ENCODE measurements at regions not wholly inside any gene's neighbourhood (a gene's known extent, or its start where the extent isn't known, plus 50 kb on each side); places are given as distances from the start of the nearest gene placed in this dataset.

DNA sequence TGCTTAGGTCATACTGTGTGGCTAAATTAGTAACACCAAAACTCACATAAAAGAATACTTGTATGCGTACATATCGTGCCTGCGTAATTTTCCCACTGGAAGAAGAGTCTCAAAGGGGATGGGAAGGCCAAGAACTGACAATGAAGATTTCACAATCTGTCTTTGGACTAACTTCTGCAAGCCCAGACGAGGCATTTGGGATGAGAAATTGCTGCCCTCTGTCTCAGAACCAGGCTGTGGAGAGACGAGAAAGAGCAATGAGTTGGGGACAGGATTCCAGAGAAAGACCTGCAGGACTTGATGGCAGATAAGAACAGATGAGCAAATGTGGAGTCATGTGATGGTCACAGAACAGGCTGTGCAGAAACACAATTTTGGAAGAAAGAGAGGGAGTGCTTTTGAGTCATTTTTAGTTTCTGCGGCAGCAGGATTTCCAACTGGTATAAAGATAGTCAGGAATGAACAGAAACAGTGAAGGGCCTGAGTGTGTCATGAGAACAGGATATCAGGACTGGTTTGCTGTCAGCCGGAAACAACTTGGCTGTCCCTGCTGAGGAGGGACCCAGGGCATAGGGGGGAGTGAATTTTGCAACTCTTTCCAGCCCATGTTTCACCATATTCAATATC lies 82.7 kb upstream of the CTSC start:
- no peak for DNase-seq (ENCODE audit: low read depth)
- no peak for TF ChIP-seq CTCF (IDR thresholded peaks at IDR 0.05; ENCODE audit: low read depth, low read length, missing control alignments)
- H3K4me3 ChIP-seq (ENCODE audit: low read depth, low read length): no peak overlapping the region

DNA sequence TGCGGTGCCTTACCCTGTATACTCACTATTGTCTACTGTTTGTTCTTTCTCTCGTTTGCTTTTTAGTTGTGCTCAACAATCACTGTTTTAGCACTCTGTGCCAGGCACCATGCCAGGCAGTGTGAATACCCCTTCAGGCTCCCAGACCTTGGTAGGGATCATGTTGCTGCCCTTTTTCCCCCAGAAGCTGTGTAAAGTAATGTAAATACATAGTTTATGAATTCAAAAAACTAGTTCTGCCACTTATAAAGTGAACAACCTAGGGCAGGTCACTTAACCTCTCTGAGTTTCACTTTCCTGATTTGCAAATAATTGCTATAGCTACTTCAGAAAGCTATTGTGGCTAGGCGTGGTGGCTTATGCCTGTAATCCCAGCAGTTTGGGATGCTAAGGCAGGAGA lies 81.0 kb upstream of the CTSC start:
- DNase-seq (ENCODE audit: low read depth): no peak
- H3K4me3 ChIP-seq (ENCODE audit: low read depth, low read length): no peak overlapping the region
- no peak for TF ChIP-seq CTCF (IDR thresholded peaks at IDR 0.05; ENCODE audit: low read depth, low read length, missing control alignments)

GRCh38 chr11:88415495-88415894 lies 78.0 kb upstream of the CTSC start:
- no peak for DNase-seq (ENCODE audit: low read depth)
- H3K4me3 ChIP-seq (ENCODE audit: low read depth, low read length): no peak overlapping the region
- TF ChIP-seq CTCF (IDR thresholded peaks at IDR 0.05; ENCODE audit: low read depth, low read length, missing control alignments): no peak

DNA sequence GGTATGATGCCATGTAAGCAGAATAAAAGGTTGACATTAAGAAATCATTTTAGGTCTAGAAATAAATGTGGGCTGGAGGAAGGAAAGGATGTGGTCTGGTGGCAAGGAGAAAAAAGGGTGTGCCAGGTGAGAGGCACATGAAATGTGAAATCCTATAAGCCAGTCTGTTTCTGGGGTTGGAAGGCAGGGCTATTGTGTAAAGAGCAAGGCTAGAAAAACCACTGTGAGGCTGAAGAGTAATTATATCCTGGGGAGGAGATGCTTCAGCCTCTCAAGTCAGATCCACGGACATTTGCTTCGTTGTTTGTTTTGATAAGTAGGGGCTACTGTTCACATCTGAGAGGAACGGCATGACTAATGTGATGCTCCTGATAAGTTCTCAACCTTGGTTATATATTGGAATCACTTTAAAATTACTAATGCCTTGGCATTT lies 77.5 kb upstream of the CTSC start:
- no peak overlapping the region for H3K4me3 ChIP-seq (ENCODE audit: low read depth, low read length)
- TF ChIP-seq CTCF (IDR thresholded peaks at IDR 0.05; ENCODE audit: low read depth, low read length, missing control alignments): no peak
- DNase-seq (ENCODE audit: low read depth): no peak

DNA sequence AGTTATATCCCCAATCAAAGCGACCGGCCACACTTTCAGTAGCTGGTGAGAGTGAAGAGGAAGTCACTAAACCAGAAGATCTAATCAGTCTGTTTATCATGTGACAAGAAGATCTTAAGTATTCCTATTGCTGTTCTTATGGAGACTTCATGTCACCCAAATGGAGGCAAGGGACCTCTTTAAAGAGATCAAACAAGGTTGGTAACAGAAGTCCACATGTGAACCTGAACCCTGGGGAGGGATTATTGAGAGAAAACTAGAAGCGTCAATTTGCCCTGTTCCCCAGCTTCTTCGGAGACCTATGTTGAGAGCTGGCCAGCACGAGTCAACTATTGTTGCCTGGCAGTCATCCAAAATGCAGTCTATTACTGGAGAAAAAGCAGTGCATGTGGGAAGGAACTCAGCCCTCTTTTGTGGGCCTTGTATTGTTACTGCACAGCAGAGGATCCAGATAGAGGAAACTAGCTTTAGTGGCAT lies 76.9 kb upstream of the CTSC start:
- TF ChIP-seq CTCF (IDR thresholded peaks at IDR 0.05; ENCODE audit: low read depth, low read length, missing control alignments): no peak
- no peak for DNase-seq (ENCODE audit: low read depth)
- no peak overlapping the region for H3K4me3 ChIP-seq (ENCODE audit: low read depth, low read length)

DNA sequence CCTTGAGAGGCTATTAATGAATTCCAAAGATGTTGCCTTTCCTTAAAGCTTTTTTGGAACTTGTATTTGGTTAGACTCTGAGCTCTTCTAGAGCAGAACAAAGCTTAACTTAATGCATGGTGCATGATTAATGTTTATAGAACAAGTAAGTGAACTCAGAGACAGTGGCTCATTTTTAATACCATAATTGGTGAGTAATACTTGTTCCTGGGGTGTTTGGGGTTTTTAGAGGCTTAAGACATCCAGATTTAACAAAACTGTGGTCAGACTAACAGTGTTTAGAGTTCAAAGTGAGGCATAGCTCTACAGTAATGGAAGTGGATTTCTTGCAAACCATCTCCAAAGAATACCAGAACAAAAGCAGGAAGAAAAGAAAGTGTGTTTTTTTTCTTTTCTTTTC lies 73.7 kb upstream of the CTSC start:
- H3K4me3 ChIP-seq (ENCODE audit: low read depth, low read length): no peak overlapping the region
- DNase-seq (ENCODE audit: low read depth): no peak
- no peak for TF ChIP-seq CTCF (IDR thresholded peaks at IDR 0.05; ENCODE audit: low read depth, low read length, missing control alignments)

GRCh38 chr11:88410656-88411055 lies 73.1 kb upstream of the CTSC start:
- TF ChIP-seq CTCF (IDR thresholded peaks at IDR 0.05; ENCODE audit: low read depth, low read length, missing control alignments): no peak
- no peak for DNase-seq (ENCODE audit: low read depth)
- H3K4me3 ChIP-seq (ENCODE audit: low read depth, low read length): no peak overlapping the region
